Fibroblast of the aortic adventitia (primary cell): ENCODE measurements at regions not wholly inside any gene's neighbourhood (a gene's known extent, or its start where the extent isn't known, plus 50 kb on each side); places are given as distances from the start of the nearest gene placed in this dataset.
A peak's percentile ranks its signal among the peaks of the same experiment; 100 is the strongest.

Source experiments
- DNase-seq: peaks from one replicate; pipeline ENCODE4 v3.0.0-alpha.2; 2010; ENCODE audit warnings: low read depth
- H3K4me3 ChIP-seq: 2 replicates; pipeline ENCODE4 v1.5.1; 2011; ENCODE audit warnings: low read depth, mild to moderate bottlenecking, control low read depth, low read length, moderate library complexity
- CTCF ChIP-seq: IDR thresholded peaks from 2 replicates; pipeline ENCODE4 v1.5.1; 2011; ENCODE audit warnings: mild to moderate bottlenecking, low read length, control low read depth, inconsistent platforms; ENCODE audit not compliant: insufficient read depth

GRCh38 chr12:87756111-87756510 is 273.1 kb downstream of the C12orf50 start:
- no peak for TF ChIP-seq CTCF
- H3K4me3 ChIP-seq: no peak overlapping the region
- DNase-seq: peak; percentile 87

- DNase-seq: no peak
- TF ChIP-seq CTCF: no peak
- no peak overlapping the region for H3K4me3 ChIP-seq
Measured at GRCh38 chr12:87728931-87729593, 300.1 kb downstream of the C12orf50 start.

GRCh38 chr12:87720967-87721366 is 308.2 kb downstream of the C12orf50 start:
- TF ChIP-seq CTCF: no peak
- H3K4me3 ChIP-seq: no peak overlapping the region
- no peak for DNase-seq

- no peak for TF ChIP-seq CTCF
- DNase-seq: no peak
- H3K4me3 ChIP-seq: no peak overlapping the region
Measured at GRCh38 chr12:87704374-87704773, 324.8 kb downstream of the C12orf50 start.

- TF ChIP-seq CTCF: no peak
- H3K4me3 ChIP-seq: no peak overlapping the region
- no peak for DNase-seq
Measured at GRCh38 chr12:87690236-87690810, 338.9 kb downstream of the C12orf50 start.

- H3K4me3 ChIP-seq: no peak overlapping the region
- no peak for TF ChIP-seq CTCF
- no peak for DNase-seq
Measured at GRCh38 chr12:87689196-87689595, 340.0 kb downstream of the C12orf50 start.

- no peak overlapping the region for H3K4me3 ChIP-seq
- peak; percentile 68 for DNase-seq
- TF ChIP-seq CTCF: no peak
Measured at GRCh38 chr12:87687362-87687761, 341.8 kb downstream of the C12orf50 start.
